GM21528 (cell line): ENCODE measurements at regions not wholly inside any gene's neighbourhood (a gene's known extent, or its start where the extent isn't known, plus 50 kb on each side); places are given as distances from the start of the nearest gene placed in this dataset.
"Not testable (repeated sequence)": the region's sequence is repeated elsewhere in the genome, so short reads cannot be mapped to it uniquely, and the experiment has no call there.

Experiments
- ATAC-seq: cut with Tn5 transposase; IDR thresholded peaks from one replicate; pipeline ENCODE4 v1.9.1; 2021; ENCODE audit warnings: mild to moderate bottlenecking, moderate library complexity; ENCODE audit not compliant: unreplicated experiment, low FRiP score

DNA sequence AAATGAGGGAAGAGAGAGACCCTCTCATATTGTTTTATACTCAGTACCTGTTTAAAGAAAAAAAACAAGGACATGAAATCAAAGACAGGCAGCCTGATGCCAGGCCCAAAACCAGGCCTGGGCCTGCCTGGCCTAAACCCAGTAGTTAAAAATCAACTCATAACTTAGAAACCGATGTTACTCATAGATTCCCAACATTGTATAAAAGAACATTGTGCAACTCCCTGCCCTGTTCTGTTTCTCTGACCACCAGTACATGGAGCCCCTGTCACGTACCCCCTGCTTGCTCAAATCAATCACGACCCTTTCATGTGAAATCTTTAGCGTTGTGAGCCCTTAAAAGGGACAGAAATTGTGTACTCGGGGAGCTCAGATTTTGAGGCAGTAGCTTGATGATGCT is 291.4 kb upstream of the SGCG start:
- ATAC-seq: not testable (repeated sequence)

GRCh38 chr13:22893204-22893603 is 287.6 kb upstream of the SGCG start:
- ATAC-seq: no peak

- ATAC-seq: no peak
Observed at GRCh38 chr13:22893777-22894176, 287.0 kb upstream of the SGCG start.

DNA sequence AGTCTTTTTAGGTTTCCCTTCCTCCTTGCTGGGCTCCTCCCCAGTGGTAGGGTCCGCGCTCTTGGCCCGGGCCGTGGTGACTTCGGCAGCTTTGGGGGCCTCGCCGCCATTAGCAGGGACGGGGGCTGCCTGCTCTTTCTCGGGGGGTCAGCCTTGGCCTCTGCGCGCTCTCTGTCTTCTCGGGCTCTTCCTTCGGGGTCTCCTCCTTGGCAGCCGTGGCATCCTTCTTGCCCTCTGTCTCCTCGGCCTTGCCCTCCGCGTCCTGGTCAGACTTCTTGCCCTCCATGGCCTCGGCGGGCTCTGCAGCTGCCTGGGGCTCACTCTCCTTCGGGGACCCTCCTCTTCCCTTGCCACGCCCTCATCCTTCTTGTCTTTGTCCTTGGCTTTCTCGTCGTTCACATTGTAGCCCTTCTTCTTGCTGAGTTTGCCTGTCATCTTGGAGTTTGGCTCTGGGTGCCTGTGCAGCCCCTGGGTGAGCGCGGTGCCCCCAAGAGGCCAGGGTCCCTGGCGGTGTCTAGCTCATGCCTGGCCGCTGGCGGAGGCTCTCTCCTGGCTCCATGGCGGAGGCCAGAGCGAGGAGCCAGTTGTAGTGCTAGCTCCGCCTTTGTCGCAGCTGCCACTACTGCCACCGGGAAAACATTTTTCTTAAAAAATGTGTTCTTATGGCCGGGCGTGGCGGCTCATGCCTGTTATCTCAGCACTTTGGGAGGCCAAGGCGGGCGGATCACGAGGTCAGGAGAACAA is 283.0 kb upstream of the SGCG start:
- no peak for ATAC-seq

DNA sequence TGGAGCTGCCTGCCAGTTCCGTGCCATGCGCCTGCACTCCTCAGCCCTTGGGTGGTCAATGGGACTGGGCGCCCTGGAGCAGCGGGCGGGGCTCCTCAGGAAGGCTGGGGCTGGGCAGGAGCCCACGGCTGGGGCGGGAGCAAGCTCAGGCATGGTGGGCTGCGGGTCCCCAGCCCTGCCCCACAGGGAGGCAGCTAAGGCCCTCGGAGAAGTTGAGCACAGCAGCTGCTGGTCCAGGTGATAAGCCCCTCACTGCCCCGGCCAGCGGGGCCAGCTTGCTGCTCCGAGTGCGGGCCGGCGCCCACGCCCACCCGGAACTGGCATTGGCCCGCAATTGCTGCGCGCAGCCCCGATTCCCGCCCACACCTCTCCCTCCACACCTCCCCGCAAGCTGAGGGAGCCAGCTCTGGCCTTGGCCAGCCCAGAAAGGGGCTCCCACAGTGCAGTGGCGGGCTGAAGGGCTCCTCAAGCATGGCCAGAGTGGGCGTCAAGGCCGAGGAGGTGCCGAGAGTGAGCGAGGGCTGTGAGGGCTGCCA is 280.3 kb upstream of the SGCG start:
- ATAC-seq: not testable (repeated sequence)

DNA sequence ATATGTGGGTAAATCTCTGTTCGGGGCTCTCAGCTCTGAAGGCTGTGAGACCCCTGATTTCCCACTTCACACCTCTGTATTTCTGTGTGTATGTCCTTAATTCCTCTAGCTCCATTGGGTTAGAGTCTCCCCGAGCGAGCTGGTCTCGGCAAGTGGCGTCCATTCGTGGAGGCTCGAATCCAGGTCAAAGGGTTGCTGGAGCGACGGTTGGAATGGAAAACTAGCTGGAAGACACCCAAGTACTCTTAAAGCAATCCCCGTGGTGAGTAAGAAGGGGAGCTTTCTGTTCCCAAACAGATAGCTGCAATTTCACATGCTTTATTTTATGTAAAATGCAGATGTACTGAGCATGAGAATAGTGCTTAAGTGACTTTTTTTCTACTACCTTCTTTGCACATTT is 277.5 kb upstream of the SGCG start:
- no peak for ATAC-seq

GRCh38 chr13:22903925-22904324 is 276.9 kb upstream of the SGCG start:
- ATAC-seq: no peak

- no peak for ATAC-seq
Observed at GRCh38 chr13:22915442-22916082, 265.2 kb upstream of the SGCG start.

DNA sequence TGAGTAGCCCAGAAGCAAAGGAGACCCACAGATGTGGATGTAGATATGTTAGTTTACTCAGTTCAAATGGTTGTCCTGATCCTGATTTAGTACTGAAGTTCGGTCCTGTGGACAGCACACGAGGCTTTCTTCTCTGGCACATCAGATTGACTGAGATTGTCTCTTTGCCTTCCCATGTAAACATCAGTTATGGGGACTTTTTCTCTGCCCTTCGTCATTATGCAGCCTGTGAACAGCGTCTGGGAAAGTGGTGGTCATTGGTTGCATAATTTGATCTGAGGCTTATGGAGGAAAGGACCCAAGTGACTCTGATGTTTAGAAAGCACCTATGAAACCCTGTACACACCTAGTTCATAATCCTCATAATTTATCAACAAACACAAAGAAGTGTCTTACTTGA is 264.5 kb upstream of the SGCG start:
- ATAC-seq: not testable (repeated sequence)

GRCh38 chr13:22925881-22926747 is 254.7 kb upstream of the SGCG start:
- ATAC-seq: no peak

DNA sequence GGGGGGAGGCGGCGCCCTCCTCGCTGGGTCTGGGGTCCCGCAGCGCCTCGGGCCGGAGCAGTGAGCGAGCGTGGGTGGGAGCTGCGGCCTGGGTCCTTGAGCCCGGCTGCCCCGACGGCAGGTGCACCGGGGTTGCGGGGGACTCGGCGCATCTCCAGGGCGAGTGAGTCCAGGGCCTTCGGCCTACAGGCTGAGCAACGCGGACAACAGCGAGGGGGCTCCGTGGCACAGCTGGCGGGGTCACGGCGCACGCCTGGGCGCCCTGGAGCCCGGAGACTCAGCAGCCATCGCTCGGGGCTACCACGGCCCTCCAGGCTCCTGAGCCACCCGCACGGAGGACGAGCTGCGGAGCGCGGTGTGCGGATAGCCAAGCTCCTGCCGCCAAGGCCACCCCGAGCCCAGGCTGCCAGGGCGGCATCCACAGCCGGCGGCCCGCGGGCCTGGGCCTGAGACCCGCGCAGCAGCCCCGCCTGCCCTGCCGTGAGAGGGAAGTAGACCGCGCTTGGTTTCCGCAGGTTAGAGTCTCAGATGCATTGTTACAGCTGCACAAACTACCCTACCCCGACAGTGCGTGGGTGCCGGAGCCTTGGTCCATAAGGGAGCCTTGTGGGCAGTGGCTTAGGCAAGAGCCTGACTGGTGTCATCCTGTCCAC is 253.9 kb upstream of the SGCG start:
- no peak for ATAC-seq

DNA sequence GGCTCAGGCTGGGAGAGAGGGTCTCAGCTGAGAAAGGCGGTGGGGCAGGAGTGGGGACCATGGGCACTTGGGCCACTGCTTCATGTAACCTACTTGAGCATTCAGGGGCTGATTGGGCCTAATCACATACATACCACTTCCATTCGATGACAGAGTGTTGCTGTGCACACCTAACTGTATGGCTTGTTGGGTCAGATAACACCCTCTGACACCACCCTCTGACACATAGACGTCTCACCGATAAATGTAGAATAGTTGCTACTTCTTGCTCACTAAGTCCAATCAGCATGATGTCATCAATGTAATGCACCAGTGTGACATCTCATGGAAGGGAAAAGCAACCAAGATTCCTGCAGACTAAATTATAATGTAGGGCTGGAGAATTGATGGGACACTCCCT is 252.9 kb upstream of the SGCG start:
- ATAC-seq: not testable (repeated sequence)

GRCh38 chr13:22929381-22930126 is 251.2 kb upstream of the SGCG start:
- ATAC-seq: no peak

- ATAC-seq: no peak
Observed at GRCh38 chr13:22931576-22931975, 249.2 kb upstream of the SGCG start.

DNA sequence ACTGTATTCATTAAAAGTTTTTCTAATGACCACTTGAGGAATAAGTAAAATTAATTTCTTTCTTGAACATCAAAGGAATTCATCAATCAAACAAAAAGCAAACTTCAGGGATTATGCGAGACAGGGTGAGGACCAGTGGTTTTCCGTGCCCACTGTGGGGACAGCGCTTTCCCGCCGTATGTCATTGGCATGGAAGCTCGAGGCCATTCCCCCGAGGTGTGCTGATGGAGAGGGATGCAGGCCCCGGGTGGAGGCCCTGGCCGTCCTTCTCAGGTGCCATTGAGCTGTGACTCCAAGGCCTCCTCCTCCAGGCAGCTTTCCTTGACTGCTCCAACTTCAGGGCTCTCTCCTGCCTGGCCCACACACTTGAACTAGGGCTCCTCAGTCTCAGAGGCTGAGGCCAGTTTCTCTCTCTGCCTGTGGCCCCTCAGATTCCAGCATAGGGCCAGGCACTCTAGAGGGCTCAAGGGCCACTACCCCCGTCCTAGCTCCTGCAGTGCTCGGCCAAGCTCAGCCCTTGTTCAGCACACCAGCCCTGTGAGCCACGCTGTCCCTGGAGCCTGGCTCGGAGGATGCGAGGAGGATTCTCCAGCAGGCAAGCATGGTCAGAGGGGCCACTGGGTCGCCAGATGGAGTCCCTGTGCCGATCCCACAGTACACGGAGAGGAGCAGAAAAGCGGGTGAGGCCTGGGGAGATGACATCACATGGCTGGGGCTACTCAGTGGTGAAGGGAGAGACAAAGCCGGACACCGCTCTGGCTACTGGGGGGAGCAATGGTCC is 248.0 kb upstream of the SGCG start:
- not testable (repeated sequence) for ATAC-seq

GRCh38 chr13:22933571-22934181 is 247.1 kb upstream of the SGCG start:
- no peak for ATAC-seq

DNA sequence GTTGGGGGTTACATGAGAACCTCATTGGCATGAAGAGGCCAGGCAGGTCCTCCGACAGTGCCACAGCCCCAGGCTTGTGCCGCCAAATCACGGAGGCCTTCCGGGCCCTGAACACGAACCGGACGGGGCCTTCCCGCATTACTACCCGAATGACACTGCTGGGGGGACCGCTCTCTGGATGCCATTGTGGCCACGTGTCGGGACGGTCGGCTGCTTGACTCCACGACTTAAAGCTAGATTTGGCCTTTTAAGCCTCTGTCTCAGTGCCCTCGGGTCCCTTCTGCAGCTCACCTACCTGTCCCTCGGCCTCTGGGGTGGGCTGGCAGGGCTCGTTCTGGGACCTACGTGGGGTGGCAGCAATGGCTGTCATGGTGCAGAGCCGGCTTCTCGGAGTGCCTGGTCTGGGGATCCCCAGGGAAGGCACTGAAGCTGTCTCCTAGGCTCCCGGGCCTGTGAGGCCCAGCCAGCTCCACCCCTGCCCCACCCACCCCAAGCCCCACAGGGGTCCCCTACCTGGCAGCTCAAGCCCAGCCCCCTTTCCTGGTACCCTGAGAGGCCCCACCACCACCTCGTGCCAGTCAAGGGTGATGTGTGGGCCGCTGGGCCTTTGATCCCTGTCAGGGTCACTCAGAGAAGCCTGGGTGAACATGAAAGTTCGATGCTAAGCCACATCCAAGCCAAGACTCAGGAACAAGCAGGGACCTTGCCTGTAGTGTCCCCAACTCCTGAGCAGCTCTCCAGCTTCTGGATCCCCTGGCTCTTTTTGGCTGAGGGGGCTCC is 245.8 kb upstream of the SGCG start:
- no peak for ATAC-seq

DNA sequence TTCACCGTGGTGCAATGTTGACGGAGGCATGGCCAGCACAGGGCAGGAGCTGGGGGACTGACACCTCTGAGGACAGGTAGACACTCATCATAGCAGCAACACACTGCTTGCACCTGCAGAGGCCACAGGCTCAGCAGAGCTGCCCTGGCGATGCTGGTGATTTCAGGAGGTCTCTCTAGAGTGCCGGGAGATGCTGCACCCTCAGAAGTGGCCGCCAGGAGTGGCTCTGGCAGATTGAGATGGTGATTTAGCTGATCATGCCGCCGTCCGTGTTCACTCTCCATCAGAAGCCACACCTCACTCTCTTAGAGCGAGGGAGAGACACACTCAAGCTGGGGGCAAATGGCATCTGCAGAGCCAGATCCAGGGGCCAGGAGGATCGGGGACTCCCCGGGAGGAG is 244.6 kb upstream of the SGCG start:
- no peak for ATAC-seq
